GM23338 (cell line): ENCODE measurements at regions not wholly inside any gene's neighbourhood (a gene's known extent, or its start where the extent isn't known, plus 50 kb on each side); places are given as distances from the start of the nearest gene placed in this dataset.

ENCODE experiments used
- CREB1 ChIP-seq: fragments of 250-450 bp; sonication (Bioruptor Pico); IDR thresholded peaks from 2 replicates; pipeline ENCODE4 v1.5.0; 2020; ENCODE audit warnings: low read depth, mild to moderate bottlenecking, moderate library complexity
- EZH2 ChIP-seq: fragments of 200-600 bp; sonication (generic); IDR thresholded peaks from one replicate; pipeline ENCODE4 v1.8.0; 2017; ENCODE audit warnings: antibody characterized with exemption, mild to moderate bottlenecking, low read depth; ENCODE audit not compliant: unreplicated experiment
- EZH2phosphoT487 ChIP-seq: fragments of 200-600 bp; sonication (generic); IDR thresholded peaks from one replicate; pipeline ENCODE4 v1.8.1; 2018; ENCODE audit warnings: antibody characterized with exemption; ENCODE audit not compliant: unreplicated experiment
- JUNB ChIP-seq: IDR thresholded peaks from one replicate; pipeline ENCODE4 v1.6.1; 2016; ENCODE audit warnings: antibody characterized with exemption; ENCODE audit not compliant: unreplicated experiment
- NANOG ChIP-seq: IDR thresholded peaks from 2 replicates; pipeline ENCODE4 v1.6.1; 2016; ENCODE audit warnings: antibody characterized with exemption, borderline replicate concordance
- POLR2AphosphoS5 ChIP-seq: IDR thresholded peaks from 2 replicates; pipeline ENCODE4 v1.6.1; 2016; ENCODE audit warnings: antibody characterized with exemption, low read depth
- STAT1 ChIP-seq: IDR thresholded peaks from one replicate; pipeline ENCODE4 v1.6.1; 2016; ENCODE audit warnings: antibody characterized with exemption; ENCODE audit not compliant: unreplicated experiment
- ZNF114 ChIP-seq: fragments of 250-450 bp; sonication (Bioruptor Pico); IDR thresholded peaks from 2 replicates; pipeline ENCODE4 v1.5.0; 2020; ENCODE audit warnings: mild to moderate bottlenecking, moderate library complexity
- ZNF331 ChIP-seq: fragments of 250-450 bp; sonication (Bioruptor Pico); IDR thresholded peaks from 2 replicates; pipeline ENCODE4 v1.5.0; 2020; ENCODE audit warnings: low read depth, mild to moderate bottlenecking, moderate library complexity
- TF ChIP-seq, protein P1 (sequence below), 2 experiments: fragments of 200-600 bp in 1 of 2; sonication (generic) in 1 of 2; conservative IDR thresholded peaks; 2 replicates each; pipeline versions ENCODE4 v1.5.1 to v1.6.1; 2016 to 2017; ENCODE audit warnings: antibody characterized with exemption in 2 of 2, low read depth in 2 of 2, mild to moderate bottlenecking in 2 of 2, moderate library complexity in 1 of 2
- TF ChIP-seq, protein P2 (sequence below): IDR thresholded peaks from 2 replicates; pipeline ENCODE4 v1.6.1; 2016; ENCODE audit warnings: antibody characterized with exemption
- TF ChIP-seq, protein P3 (sequence below): IDR thresholded peaks from one replicate; pipeline ENCODE4 v1.6.1; 2018; ENCODE audit warnings: antibody characterized with exemption; ENCODE audit not compliant: unreplicated experiment

DNA sequence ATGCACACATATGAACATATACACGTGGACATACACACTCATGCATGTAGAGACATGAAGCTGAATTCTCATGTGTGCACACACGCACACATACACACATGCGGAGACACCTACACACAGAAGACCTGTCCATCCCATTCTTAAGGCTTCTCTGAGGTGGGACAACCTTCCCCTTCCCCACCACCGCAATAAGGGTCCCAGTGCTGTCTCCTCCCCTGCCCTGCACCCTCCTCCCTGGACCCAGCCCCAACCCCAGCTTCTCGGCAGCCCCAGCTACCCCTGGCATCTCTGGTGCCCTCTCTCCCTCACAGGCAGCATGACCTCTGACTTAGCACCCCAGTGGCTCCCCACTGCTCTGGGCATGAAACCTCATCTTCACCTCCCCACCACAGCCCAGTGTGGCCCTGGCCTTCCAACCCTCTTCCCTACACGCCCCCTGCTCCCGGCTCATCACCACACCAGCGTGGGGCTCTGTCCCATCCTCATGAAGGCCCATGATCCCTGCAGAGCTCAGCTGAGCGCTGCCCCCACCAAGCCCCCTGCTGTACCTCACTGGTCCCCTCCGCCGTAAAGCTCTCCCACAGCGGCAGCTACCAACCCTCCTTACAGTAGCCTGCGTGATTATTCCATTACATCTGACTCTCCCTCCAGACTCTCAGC is 204.1 kb upstream of the ZNF536 start:
- TF ChIP-seq, protein P1, sequence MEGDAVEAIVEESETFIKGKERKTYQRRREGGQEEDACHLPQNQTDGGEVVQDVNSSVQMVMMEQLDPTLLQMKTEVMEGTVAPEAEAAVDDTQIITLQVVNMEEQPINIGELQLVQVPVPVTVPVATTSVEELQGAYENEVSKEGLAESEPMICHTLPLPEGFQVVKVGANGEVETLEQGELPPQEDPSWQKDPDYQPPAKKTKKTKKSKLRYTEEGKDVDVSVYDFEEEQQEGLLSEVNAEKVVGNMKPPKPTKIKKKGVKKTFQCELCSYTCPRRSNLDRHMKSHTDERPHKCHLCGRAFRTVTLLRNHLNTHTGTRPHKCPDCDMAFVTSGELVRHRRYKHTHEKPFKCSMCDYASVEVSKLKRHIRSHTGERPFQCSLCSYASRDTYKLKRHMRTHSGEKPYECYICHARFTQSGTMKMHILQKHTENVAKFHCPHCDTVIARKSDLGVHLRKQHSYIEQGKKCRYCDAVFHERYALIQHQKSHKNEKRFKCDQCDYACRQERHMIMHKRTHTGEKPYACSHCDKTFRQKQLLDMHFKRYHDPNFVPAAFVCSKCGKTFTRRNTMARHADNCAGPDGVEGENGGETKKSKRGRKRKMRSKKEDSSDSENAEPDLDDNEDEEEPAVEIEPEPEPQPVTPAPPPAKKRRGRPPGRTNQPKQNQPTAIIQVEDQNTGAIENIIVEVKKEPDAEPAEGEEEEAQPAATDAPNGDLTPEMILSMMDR (conservative IDR thresholded peaks at IDR 0.05; ENCODE audit: low read depth in 2 of 2), result no peak
- TF ChIP-seq CREB1, result no peak
- TF ChIP-seq JUNB, result no peak
- TF ChIP-seq EZH2, result no peak
- TF ChIP-seq, protein P2, sequence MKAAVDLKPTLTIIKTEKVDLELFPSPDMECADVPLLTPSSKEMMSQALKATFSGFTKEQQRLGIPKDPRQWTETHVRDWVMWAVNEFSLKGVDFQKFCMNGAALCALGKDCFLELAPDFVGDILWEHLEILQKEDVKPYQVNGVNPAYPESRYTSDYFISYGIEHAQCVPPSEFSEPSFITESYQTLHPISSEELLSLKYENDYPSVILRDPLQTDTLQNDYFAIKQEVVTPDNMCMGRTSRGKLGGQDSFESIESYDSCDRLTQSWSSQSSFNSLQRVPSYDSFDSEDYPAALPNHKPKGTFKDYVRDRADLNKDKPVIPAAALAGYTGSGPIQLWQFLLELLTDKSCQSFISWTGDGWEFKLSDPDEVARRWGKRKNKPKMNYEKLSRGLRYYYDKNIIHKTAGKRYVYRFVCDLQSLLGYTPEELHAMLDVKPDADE, result no peak
- TF ChIP-seq, protein P3, sequence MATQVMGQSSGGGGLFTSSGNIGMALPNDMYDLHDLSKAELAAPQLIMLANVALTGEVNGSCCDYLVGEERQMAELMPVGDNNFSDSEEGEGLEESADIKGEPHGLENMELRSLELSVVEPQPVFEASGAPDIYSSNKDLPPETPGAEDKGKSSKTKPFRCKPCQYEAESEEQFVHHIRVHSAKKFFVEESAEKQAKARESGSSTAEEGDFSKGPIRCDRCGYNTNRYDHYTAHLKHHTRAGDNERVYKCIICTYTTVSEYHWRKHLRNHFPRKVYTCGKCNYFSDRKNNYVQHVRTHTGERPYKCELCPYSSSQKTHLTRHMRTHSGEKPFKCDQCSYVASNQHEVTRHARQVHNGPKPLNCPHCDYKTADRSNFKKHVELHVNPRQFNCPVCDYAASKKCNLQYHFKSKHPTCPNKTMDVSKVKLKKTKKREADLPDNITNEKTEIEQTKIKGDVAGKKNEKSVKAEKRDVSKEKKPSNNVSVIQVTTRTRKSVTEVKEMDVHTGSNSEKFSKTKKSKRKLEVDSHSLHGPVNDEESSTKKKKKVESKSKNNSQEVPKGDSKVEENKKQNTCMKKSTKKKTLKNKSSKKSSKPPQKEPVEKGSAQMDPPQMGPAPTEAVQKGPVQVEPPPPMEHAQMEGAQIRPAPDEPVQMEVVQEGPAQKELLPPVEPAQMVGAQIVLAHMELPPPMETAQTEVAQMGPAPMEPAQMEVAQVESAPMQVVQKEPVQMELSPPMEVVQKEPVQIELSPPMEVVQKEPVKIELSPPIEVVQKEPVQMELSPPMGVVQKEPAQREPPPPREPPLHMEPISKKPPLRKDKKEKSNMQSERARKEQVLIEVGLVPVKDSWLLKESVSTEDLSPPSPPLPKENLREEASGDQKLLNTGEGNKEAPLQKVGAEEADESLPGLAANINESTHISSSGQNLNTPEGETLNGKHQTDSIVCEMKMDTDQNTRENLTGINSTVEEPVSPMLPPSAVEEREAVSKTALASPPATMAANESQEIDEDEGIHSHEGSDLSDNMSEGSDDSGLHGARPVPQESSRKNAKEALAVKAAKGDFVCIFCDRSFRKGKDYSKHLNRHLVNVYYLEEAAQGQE, result no peak
- TF ChIP-seq EZH2phosphoT487, result no peak
- TF ChIP-seq POLR2AphosphoS5, result no peak
- no peak for TF ChIP-seq ZNF331 (CRISPR knock-in tag)
- no peak for TF ChIP-seq ZNF114
- TF ChIP-seq STAT1, result no peak
- TF ChIP-seq NANOG, result no peak
